Epithelial cell of proximal tubule (primary cell): ENCODE measurements at regions not wholly inside any gene's neighbourhood (a gene's known extent, or its start where the extent isn't known, plus 50 kb on each side); places are given as distances from the start of the nearest gene placed in this dataset.

Experiments
- DNase-seq: peaks from one replicate; pipeline ENCODE4 v3.0.0-alpha.2; 2011; ENCODE audit warnings: low read depth
- H3K4me3 ChIP-seq: 2 replicates; pipeline ENCODE4 v1.5.1; 2011; ENCODE audit warnings: low read depth, mild to moderate bottlenecking, low read length
- TF ChIP-seq, protein P1 (sequence below): conservative IDR thresholded peaks from 2 replicates; pipeline ENCODE4 v1.5.1; 2012; ENCODE audit warnings: low read depth, mild to moderate bottlenecking, low read length

DNA sequence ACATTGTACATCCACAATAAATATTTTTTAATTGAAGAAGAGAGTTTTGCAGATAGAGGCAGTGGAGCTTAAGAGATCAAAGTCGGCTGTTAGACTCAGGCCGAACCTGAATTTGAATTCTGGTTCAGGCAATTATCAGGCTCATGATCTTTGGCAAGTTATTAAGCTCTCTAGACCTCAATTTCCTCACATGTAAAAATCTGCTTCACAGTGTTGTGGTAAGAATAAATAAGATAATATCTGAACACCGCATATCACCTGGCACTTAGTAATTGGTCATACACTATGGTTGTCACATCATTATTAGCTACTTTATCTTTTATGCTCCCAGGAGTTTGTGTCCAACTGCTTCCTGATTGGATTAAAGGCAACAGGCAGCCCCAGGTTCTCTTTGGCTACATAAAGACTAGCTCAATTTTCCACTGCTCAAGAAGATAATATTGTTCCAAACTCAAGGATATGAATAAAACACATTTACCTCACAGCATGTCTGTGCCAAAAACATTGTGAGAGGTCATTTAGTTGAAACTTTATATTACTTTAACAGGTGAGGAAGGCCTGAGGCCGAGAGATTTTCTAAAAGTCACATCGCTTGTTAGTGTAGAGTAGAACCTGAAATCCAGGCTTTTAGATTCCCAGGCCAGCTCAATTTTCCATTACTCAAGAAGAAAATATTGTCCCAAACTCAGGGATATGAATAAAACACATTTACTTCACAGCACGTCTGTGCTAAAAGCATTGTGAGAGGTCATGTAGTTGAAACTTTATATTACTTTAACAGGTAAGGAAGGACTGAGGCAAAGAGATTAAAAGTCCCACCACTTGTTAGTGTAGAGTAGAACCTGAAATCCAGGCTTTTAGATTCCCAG lies 289.2 kb upstream of the PTGER4 start:
- H3K4me3 ChIP-seq = no peak overlapping the region
- DNase-seq = no peak
- TF ChIP-seq, protein P1, sequence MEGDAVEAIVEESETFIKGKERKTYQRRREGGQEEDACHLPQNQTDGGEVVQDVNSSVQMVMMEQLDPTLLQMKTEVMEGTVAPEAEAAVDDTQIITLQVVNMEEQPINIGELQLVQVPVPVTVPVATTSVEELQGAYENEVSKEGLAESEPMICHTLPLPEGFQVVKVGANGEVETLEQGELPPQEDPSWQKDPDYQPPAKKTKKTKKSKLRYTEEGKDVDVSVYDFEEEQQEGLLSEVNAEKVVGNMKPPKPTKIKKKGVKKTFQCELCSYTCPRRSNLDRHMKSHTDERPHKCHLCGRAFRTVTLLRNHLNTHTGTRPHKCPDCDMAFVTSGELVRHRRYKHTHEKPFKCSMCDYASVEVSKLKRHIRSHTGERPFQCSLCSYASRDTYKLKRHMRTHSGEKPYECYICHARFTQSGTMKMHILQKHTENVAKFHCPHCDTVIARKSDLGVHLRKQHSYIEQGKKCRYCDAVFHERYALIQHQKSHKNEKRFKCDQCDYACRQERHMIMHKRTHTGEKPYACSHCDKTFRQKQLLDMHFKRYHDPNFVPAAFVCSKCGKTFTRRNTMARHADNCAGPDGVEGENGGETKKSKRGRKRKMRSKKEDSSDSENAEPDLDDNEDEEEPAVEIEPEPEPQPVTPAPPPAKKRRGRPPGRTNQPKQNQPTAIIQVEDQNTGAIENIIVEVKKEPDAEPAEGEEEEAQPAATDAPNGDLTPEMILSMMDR = no peak

DNA sequence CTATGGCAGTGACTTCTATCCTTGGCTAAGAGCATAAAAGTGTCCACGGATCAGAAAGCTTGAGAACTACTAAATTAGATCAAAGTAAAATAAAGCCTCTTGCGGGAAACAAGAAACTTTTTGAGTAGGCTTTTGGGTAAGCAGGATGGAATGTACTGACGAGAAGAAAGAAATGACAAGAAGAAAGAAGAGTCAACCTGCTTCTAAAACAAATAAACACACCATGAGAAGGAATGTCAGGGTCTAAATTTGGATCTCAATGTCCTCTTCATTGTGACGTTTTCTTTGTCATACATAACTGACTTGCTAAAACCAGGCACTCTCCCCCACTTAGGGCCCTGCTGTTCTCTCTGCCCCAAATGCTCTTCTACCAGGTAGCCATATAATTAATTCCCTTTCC lies 290.1 kb upstream of the PTGER4 start:
- TF ChIP-seq, protein P1 = no peak
- no peak for DNase-seq
- no peak overlapping the region for H3K4me3 ChIP-seq

DNA sequence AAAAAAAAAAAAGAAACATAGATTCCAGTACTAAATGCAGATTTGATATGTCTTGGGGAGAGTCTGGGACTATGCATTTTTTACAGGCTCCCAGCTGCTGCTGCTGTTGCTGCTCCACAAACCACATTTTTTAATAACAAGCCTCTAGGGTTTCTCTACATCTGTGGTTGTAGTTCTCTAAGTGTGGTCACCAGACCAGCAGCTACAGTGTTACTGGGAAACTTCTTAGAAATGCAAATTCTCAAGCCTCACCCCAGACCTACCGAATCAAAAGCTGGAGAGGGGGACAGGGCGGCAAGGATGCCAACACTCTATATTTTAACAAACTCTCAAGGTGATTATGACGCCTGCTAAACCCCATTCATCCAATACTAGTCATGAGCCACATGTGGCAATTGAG lies 293.4 kb upstream of the PTGER4 start:
- H3K4me3 ChIP-seq = no peak overlapping the region
- DNase-seq = no peak
- TF ChIP-seq, protein P1 = no peak

DNA sequence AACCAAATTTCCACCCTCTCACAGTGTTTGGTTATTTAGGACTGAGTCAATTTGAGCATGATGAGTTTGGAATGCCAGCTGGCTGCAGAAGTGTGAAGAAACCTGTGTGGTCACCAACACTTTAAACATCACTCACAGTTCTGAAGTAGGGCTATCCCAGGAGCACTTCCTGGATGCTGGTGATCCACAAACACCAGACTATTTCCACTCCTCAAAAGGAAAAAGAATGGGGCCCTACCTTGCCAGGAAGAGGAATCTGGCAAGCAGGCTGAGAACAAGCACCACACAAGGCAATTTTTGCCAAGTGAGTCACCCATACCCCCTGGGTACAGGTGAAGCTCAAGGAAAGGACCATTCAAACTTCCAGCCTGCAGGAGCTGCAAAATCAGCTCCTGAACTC lies 294.2 kb upstream of the PTGER4 start:
- H3K4me3 ChIP-seq = no peak overlapping the region
- peak; percentile 56 for DNase-seq
- TF ChIP-seq, protein P1 = no peak

DNA sequence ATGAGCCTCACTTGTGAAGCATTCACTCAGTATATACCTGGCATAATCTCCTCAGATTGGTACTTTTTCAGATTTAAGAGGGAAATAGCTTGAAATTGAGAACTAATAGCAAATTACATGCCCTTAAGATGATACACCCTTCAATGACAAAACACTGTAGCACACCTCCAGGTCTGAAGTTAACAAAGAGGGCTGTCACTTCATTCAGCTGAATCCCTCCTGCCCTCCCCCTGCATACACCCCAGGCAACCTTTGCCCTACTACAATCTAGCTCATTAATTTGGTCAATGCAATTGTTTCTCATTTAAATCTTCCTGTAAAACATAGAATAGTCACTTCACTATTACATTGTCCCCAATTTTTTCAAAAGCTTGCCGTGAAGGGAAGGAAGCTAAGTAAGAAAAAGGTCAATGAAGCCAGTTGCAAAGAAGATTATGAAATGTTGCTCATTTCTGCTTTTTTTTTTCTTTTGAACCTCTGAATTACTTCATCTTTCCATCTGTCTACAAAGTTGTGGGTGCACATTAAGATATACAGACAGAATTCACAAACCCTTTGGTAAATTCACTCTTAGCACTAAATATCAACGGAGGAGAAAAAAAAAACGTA lies 294.8 kb upstream of the PTGER4 start:
- DNase-seq = no peak
- no peak overlapping the region for H3K4me3 ChIP-seq
- TF ChIP-seq, protein P1 = no peak

DNA sequence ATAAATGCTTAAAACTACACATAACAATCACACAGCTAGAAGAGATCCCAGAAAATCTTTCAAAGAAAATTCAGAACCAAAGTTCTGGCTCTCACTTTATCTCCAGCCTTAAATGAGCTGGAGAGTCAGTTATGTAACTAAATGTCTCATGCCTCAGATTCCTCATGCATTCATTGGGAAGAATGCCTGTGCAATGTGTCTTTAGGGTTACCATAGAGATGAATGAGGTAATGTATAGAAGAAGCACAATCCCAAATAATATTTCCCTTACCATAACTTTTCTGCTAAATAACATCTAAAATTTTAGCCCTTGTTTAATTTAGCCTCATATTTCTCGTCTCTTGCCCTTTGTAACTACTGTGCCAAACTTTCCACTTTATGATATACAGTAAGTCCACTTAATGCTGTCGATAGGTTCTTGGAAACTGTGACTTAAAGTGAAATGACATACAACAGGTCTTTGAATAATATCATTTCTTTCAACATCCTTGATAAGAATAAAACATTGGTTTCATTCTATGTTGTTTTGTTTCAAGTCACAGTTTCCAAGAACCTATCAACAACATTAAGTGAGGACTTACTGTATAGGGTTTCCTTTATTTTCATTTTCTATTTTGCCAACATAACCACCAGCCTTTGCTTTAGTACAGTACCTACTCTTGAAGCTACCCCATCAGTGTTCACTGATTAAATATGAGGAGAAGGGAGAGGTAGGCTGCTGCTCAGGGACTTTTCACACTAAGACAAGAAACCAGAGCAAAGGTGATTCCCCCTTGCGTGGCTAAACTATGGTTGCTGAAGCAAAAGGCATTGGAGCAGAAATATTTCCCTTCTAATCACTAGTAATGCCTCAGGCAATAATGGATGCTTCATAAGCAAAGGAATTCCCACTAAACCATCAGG lies 295.7 kb upstream of the PTGER4 start:
- TF ChIP-seq, protein P1 = no peak
- H3K4me3 ChIP-seq = no peak overlapping the region
- DNase-seq = peak; percentile 80
